Fibroblast of peridontal ligament (primary cell): ENCODE measurements at regions not wholly inside any gene's neighbourhood (a gene's known extent, or its start where the extent isn't known, plus 50 kb on each side); places are given as distances from the start of the nearest gene placed in this dataset.

ENCODE experiments used
- DNase-seq: peaks from one replicate; pipeline ENCODE4 v3.0.0-alpha.2; 2010; ENCODE audit errors: extremely low read depth

DNA sequence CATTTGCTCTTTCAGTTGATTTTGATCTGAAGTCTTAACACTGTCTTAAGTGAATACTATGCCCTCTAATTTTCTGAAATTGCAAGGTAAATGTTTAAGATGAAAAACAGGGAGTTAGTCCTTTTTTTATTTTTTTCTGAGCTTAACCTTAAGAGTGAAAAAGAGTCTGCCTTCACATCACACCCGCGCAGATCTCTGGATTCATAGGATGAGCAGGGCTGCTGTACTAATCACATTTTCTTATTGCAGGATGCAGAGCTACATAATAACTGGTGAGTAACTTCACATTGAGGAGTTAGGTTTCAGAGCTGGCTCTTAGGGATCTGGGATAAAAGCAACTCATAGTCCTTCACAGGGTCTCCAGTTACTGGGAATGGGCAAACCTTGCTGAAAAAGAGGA, 188.7 kb upstream of the ATP1B1 start:
- no peak for DNase-seq

DNA sequence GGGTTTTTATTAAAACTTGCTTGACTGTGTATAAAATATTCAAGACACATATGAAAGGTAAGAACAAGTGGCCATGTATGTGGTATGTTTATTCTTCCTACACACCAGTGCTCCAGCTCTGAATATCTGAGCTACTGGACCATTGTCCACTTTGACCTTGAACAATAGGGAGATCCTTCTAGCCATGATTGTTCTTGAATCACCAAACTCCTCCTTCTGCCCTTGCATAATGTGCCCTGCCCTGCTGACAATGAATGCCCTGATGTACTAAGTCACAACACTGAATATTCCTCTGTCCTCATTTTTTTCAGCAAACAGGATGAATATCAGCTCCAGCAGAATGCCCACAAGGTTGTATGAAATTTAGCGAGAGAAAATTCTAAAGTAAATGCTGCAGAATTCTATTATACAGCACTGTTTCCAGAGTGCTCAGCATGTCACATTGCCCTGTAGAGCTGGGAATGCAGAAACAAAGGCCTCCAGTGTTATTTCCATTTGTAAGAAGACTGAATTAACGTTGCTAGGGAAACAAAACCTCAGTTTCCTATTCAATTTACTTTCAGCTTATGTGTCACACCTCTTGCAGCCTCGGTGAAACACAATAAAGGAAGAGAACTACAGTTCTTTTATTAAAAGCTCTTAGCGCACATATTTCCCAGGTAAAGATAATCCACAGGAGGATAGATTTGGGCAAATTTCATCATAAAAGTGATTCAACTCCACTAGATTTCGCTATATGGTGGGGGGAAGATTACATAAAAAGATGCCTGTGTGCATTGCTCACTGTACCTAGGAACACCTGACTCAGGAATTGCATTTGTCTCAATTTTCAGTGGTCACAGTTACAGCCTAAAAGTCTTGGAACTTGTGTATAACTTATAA, 187.4 kb upstream of the ATP1B1 start:
- no peak for DNase-seq

GRCh38 chr1:168920456-168921094, 185.9 kb upstream of the ATP1B1 start:
- DNase-seq, result no peak

DNA sequence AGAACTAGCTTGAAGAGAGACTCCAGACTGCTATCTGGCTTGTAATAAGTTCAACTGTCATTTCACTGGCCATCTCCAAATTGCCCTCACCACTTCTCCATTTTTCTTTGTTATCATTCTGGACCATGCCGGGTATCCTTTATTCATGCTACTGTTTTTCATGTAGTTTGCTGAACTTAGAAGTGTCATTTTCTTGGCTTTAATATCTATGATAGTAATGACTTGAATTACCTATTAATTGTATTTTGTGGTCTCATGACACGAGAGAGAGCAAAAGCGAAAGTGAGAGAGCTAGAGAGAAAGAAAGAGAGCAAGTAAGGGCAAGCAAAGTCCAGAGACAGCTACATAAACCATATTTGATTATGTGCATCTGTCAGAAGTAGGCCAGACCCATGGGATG, 184.9 kb upstream of the ATP1B1 start:
- DNase-seq, result no peak

- DNase-seq, result no peak
Observed at GRCh38 chr1:168923521-168924136, 182.9 kb upstream of the ATP1B1 start.

DNA sequence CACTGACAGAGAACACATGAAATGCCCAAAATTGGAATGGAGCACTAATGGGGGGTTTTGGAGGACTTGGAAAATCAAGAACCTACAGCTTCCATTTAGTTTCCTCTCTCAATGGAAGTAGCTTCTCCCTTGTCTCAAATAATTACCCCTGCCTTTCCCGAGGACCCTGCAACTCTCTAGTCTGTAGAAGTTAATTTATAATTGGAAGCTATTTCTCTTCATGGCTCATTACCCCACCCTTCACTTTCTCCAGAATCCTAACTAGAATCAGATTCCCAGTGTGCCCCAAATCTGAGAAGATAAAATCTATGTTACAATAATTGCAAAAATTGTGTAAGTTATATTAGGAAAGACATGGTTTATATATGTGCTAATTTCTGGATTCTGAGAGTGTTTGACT, 181.5 kb upstream of the ATP1B1 start:
- no peak for DNase-seq

DNA sequence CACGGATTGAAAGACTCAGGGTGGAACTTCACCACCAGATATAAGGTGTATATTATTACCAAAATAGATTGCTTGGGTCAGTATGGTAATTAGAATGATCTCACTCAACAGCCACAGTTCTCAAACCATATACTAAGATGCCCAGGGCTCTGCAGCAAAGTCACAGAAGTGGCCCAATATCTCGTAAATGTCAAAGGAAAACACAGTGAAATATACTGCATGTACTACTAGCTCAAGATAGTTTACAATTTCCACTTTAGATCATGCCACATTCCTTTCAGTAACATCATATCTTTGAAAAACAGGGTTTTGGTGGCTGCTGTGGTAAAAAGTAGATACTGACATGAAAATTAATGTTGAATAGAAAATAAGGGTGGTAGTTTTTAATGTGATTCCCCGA, 180.3 kb upstream of the ATP1B1 start:
- DNase-seq, result no peak

- no peak for DNase-seq
Observed at GRCh38 chr1:168932539-168932938, 174.0 kb upstream of the ATP1B1 start.

- DNase-seq, result no peak
Observed at GRCh38 chr1:168933141-168933805, 173.2 kb upstream of the ATP1B1 start.

DNA sequence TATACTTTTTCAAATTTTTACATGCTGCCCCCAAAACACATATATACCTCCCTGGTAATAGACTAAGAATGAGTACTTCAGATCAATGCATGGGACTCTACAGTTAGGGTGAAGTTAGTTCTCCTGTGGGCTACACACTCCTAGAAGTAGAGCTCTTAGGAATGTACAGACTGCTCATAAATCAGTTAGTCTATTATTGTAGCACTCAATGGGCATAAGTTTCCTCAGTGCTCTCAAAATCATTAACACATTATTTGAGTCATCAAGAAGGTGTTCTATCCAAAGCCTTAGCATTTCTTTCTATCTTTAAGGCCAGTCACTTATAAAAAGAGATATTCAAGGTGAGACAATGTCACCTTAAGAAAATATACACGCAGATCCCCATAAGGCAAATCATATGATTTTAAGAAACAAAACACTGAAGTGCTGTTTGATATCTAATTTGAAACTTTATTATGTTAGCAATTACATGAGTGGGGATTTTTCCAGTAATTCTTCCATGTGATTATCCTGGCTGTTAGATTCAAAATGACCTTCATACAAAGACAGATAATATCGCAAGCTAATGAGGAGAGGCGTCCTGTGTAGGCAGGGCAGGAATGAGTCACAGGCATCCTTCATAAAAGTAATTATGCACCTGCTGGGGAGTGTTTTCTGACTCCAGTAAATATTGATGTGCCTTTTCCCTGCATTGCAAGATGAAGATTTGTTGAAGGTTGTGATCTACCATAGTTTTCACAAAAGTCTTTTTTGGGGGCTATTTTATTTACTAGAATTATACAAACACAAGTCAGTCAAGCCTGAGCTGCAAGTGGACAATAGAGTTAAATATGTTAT, 167.2 kb upstream of the ATP1B1 start:
- no peak for DNase-seq

- DNase-seq, result no peak
Observed at GRCh38 chr1:168939947-168940223, 166.6 kb upstream of the ATP1B1 start.

DNA sequence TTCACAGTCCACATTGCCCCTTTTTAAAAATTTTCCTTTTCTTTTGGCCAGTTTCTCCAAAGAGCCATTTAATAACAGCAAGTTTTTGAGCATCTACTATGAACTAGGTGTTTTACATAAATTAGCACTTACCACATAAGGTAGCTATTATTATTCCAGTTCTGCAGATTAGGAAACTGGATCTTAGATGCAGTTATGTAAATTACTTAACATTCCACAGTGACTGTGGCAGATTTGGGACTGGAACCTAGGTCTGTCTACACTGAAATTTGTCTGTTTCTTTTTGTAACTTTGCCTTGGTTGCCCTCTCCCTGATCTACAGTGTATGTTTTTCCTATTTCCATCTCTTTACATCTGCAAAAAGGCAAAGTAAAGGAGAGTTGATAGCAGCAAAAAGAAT, 164.8 kb upstream of the ATP1B1 start:
- DNase-seq, result no peak

GRCh38 chr1:168942165-168942564, 164.3 kb upstream of the ATP1B1 start:
- DNase-seq, result no peak

GRCh38 chr1:168945870-168946269, 160.6 kb upstream of the ATP1B1 start:
- DNase-seq, result no peak

DNA sequence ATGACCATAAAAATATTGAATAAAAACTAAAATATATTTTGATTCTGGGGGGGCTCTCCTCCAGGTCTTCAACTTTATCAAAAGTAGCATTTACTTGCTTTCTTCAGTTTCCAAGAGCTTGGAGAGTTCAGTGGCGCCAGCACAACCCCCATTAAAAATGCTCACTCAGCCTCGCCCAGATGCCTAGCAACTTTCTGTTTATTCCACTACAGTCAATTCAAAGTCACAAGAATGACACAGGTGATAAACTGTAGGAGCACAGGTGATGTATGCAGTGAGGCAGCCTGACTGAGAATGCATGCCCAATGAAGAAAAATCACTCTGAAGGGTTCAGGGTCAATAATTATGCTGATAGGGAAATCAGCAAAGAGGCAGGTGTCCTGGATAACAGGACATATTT, 159.4 kb upstream of the ATP1B1 start:
- DNase-seq, result no peak

DNA sequence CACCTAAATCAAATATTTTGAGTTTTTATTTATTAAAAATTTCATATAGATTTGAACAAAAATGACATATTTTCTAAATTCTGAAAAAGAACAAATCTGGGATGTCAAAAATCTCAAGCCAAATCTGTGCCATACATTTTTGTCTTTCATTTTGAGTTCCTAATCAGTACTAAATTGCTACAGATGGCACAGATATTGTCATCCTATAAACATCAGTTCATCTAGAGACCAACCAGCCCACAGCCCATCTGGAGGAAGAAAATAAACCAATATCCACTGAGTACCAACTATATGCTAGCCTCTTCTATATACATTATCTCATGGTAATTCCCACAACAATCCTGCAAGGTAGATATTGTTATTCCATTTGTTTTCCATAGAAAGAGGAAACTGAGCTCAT, 156.8 kb upstream of the ATP1B1 start:
- DNase-seq, result no peak

GRCh38 chr1:168957818-168958217, 148.7 kb upstream of the ATP1B1 start:
- DNase-seq, result no peak

DNA sequence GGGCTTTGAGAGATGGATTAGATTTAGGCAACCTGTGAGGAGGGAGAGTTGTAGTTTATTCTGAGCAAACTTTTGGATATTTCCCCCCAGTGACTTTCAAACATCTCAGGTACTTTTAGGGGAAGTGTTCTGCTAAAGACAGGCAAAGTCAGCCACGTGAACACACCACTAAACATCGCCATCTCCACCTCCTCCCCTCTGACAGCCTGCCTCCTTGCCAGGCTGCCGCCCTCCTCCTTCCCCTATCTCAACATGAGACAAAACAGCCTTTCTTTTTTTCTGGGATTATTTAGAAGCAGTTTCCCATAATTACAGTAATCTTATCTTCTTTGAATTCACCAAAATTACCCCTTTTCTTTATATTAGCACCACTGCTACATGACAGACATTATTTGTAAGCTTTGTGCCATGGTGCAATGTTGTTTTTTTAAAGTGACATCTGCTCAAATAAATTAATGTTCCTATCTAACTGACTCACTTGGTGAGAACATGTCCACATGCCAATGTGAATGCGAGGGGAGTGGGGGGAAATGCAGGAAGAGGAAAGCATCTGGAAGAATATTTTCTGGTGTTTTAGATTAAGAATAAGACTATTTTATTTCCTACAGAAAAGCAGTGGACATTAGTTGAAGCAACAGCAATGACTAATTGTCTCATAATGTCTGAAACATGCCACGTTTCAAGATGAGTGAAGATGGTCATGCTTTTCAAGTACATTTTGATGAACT, 147.8 kb upstream of the ATP1B1 start:
- no peak for DNase-seq

DNA sequence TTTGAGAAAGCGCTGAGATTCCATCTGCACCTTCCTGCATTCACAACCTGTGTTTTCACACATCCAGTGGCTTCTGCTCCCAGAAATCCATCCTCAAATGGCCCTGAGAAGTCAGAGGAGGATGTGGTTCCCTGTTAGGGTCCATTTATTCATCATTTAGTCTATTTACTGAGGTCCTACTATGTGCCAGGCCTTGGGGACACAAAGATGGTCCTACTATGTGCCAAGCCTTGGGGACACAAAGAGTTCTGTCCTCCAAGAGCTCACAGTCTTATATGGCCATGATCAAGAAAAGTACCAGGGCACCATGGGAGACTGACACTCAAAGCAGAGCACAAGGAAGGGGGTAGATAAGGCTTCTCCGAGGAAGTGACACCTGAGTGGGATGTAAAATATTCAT, 147.1 kb upstream of the ATP1B1 start:
- no peak for DNase-seq

- DNase-seq, result no peak
Observed at GRCh38 chr1:168960114-168960513, 146.4 kb upstream of the ATP1B1 start.

- no peak for DNase-seq
Observed at GRCh38 chr1:168960595-168960994, 145.9 kb upstream of the ATP1B1 start.
